ENCODE measurements at regions not wholly inside any gene's neighbourhood (a gene's known extent, or its start where the extent isn't known, plus 50 kb on each side); places are given as distances from the start of the nearest gene placed in this dataset.

GRCh38 chr1:194150242-194150641 lies 963.8 kb upstream of the B3GALT2 start:
- H3K27ac ChIP-seq, result no peak overlapping the region
- TF ChIP-seq ZFX (IDR thresholded peaks at IDR 0.05; ENCODE audit: borderline replicate concordance) (no peak), CTCF (IDR thresholded peaks at IDR 0.05) (no peak)

- TF ChIP-seq ZFX (IDR thresholded peaks at IDR 0.05; ENCODE audit: borderline replicate concordance), result no peak
- TF ChIP-seq CTCF (IDR thresholded peaks at IDR 0.05), result no peak
- H3K27ac ChIP-seq, result no peak overlapping the region
Measured at GRCh38 chr1:194133152-194133551, 946.7 kb upstream of the B3GALT2 start.

GRCh38 chr1:194118086-194118485 lies 931.7 kb upstream of the B3GALT2 start:
- H3K27ac ChIP-seq, result no peak overlapping the region
- TF ChIP-seq ZFX (IDR thresholded peaks at IDR 0.05; ENCODE audit: borderline replicate concordance) (no peak), CTCF (IDR thresholded peaks at IDR 0.05) (0 out of 2 replicates have a peak, but pooled peaks have one; percentile 5)

GRCh38 chr1:194117582-194117981 lies 931.2 kb upstream of the B3GALT2 start:
- peak; percentile 29 for TF ChIP-seq CTCF (IDR thresholded peaks at IDR 0.05)
- no peak for TF ChIP-seq ZFX (IDR thresholded peaks at IDR 0.05; ENCODE audit: borderline replicate concordance)
- H3K27ac ChIP-seq, result no peak overlapping the region

- TF ChIP-seq CTCF (IDR thresholded peaks at IDR 0.05), result no peak
- TF ChIP-seq ZFX (IDR thresholded peaks at IDR 0.05; ENCODE audit: borderline replicate concordance), result no peak
- H3K27ac ChIP-seq, result no peak overlapping the region
Measured at GRCh38 chr1:194114288-194114687, 927.9 kb upstream of the B3GALT2 start.

- TF ChIP-seq CTCF (IDR thresholded peaks at IDR 0.05), result no peak
- no peak for TF ChIP-seq ZFX (IDR thresholded peaks at IDR 0.05; ENCODE audit: borderline replicate concordance)
- H3K27ac ChIP-seq, result no peak overlapping the region
Measured at GRCh38 chr1:194105381-194105780, 919.0 kb upstream of the B3GALT2 start.

GRCh38 chr1:194104247-194104844 lies 917.9 kb upstream of the B3GALT2 start:
- TF ChIP-seq CTCF (IDR thresholded peaks at IDR 0.05) (no peak), ZFX (IDR thresholded peaks at IDR 0.05; ENCODE audit: borderline replicate concordance) (no peak)
- no peak overlapping the region for H3K27ac ChIP-seq

All from 22Rv1 (cell line).